K562 (cell line): ENCODE measurements at regions not wholly inside any gene's neighbourhood (a gene's known extent, or its start where the extent isn't known, plus 50 kb on each side); places are given as distances from the start of the nearest gene placed in this dataset.

Experiments
- ATAC-seq: fragments of 200-7000 bp; cut with Tn5 transposase; 3 replicates; pipeline ENCODE4 v1.9.1; 2020; ENCODE audit warnings: moderate library complexity
- BruUV-seq: library from RNA; stranded (reverse); fragments of 400-500 nt; replicated peaks from 2 replicates; lab custom pipeline; 2021; lab: Mats Ljungman, UMichigan
- CTCF ChIA-PET: fragments of 300-600 bp; formaldehyde crosslinking; extraction: SDS; loops from one replicate; lab custom pipeline; 2021; ENCODE audit warnings: low intra/inter-chr PET ratio; lab: Yijun Ruan, JAX
- POLR2A ChIA-PET: fragments of 300-600, 350-650 bp; sonication (Branson Sonifier 250); formaldehyde crosslinking; extraction: SDS; loops from one replicate; lab custom pipeline; 2021; ENCODE audit warnings: antibody characterized with exemption, inconsistent platforms; lab: Yijun Ruan, JAX
- DNase-seq, 4 experiments: peaks; one replicate each; pipeline versions ENCODE4 v3.0.0 to v3.0.0-alpha.2; 2011 to 2018; ENCODE audit warnings: low spot score in 3 of 4, mixed read lengths in 3 of 4; ENCODE audit errors: extremely low read depth in 1 of 4
- FAIRE-seq: peaks from 2 replicates; lab custom pipeline; 2011; peaks lifted over from hg19 to GRCh38; lab: Jason Lieb, UNC
- H2AFZ ChIP-seq: 2 replicates; pipeline ENCODE4 v1.6.0; 2011; ENCODE audit warnings: low read depth, low read length, control low read depth, inconsistent platforms
- H3K27ac ChIP-seq: fragments of 200-600 bp; 3 replicates; pipeline ENCODE4 v1.8.0; 2011; ENCODE audit warnings: low read depth, mild to moderate bottlenecking, control low read depth, inconsistent platforms, low read length, moderate library complexity, mixed read lengths; ENCODE audit errors: extremely low read depth
- H3K27me3 ChIP-seq, 2 experiments: fragments of 300-600 bp in 1 of 2; 2 replicates in 1 of 2; 3 replicates in 1 of 2; pipeline versions ENCODE4 v1.6.0 to v1.8.0; 2011; ENCODE audit warnings: inconsistent platforms in 2 of 2, low read length in 2 of 2, mild to moderate bottlenecking in 1 of 2, mixed read lengths in 1 of 2, moderate library complexity in 1 of 2; ENCODE audit not compliant: control insufficient read depth in 2 of 2, insufficient read depth in 2 of 2
- H3K36me3 ChIP-seq: fragments of 300-600 bp; 3 replicates; pipeline ENCODE4 v1.8.0; 2011; ENCODE audit warnings: mild to moderate bottlenecking, low read length, inconsistent platforms; ENCODE audit not compliant: control insufficient read depth, insufficient read depth
- H3K4me1 ChIP-seq, 2 experiments: fragments of 200-600 bp in 1 of 2; replicated peaks in 1 of 2; 2 replicates in 1 of 2; 3 replicates in 1 of 2; pipeline versions ENCODE4 v1.5.1 to v1.8.0; 2011; ENCODE audit warnings: inconsistent platforms in 2 of 2, low read length in 2 of 2, mild to moderate bottlenecking in 1 of 2, mixed read lengths in 1 of 2, moderate library complexity in 1 of 2; ENCODE audit not compliant: control insufficient read depth in 2 of 2, insufficient read depth in 2 of 2
- H3K4me2 ChIP-seq: 2 replicates; pipeline ENCODE4 v1.6.1; 2011; ENCODE audit warnings: low read length, control low read depth, inconsistent platforms, mixed read lengths; ENCODE audit not compliant: insufficient read depth
- H3K4me3 ChIP-seq: fragments of 200-600 bp; sonication (generic), shearing (Covaris generic); 2 replicates; pipeline ENCODE4 v1.5.1; 2016; ENCODE audit warnings: control low read depth, inconsistent platforms
- H3K79me2 ChIP-seq: fragments of 200-600 bp; 3 replicates; pipeline ENCODE4 v1.8.0; 2011; ENCODE audit warnings: low read length, inconsistent platforms; ENCODE audit not compliant: control insufficient read depth, insufficient read depth
- H3K9ac ChIP-seq, 2 experiments: 2 replicates each; pipeline versions ENCODE4 v1.6.0 to v1.6.1; 2011; ENCODE audit warnings: low read depth in 2 of 2, low read length in 2 of 2, control low read depth in 1 of 2, inconsistent platforms in 1 of 2, mild to moderate bottlenecking in 1 of 2, mixed read lengths in 1 of 2; ENCODE audit not compliant: insufficient read depth in 1 of 2
- H3K9me1 ChIP-seq: one replicate; pipeline ENCODE4 v1.6.0; 2011; ENCODE audit warnings: inconsistent platforms, mild to moderate bottlenecking, low read length, moderate library complexity; ENCODE audit not compliant: control insufficient read depth, insufficient read depth
- H3K9me3 ChIP-seq: replicated peaks from 2 replicates; pipeline ENCODE4 v1.5.1; 2011; ENCODE audit warnings: low read depth, low read length, inconsistent platforms; ENCODE audit not compliant: control insufficient read depth, insufficient read depth
- H4K20me1 ChIP-seq: replicated peaks from 2 replicates; pipeline ENCODE4 v1.6.1; 2011; ENCODE audit warnings: low read length, inconsistent platforms, mixed read lengths; ENCODE audit not compliant: control insufficient read depth, insufficient read depth
- CBX3 ChIP-seq, 2 experiments: IDR thresholded peaks; 1 replicate in 1 of 2; 2 replicates in 1 of 2; pipeline ENCODE4 v1.6.1; 2012; ENCODE audit warnings: inconsistent platforms in 2 of 2, low read length in 2 of 2, borderline replicate concordance in 1 of 2, control low read depth in 1 of 2
- CREB1 ChIP-seq, 2 experiments: sonication (generic) in 1 of 2; formaldehyde crosslinking in 1 of 2; IDR thresholded peaks; 2 replicates each; pipeline versions ENCODE4 v1.6.1 to v1.8.0; 2012 to 2022; ENCODE audit warnings: inconsistent platforms in 1 of 2, mild to moderate bottlenecking in 1 of 2, missing genetic modification reagents in 1 of 2, moderate library complexity in 1 of 2
- FIP1L1 ChIP-seq: fragments of 200-400 bp; formaldehyde crosslinking; IDR thresholded peaks from 2 replicates; pipeline ENCODE4 v1.6.1; 2018; ENCODE audit warnings: mild to moderate bottlenecking, low read depth, low read length; ENCODE audit not compliant: poor library complexity, severe bottlenecking
- HDAC8 ChIP-seq: fragments of 450-650 bp; IDR thresholded peaks from 2 replicates; pipeline ENCODE4 v1.6.1; 2016; ENCODE audit warnings: mild to moderate bottlenecking, missing genetic modification characterization, moderate library complexity, missing compliant biosample characterization
- TEAD4 ChIP-seq, 2 experiments: sonication (generic) in 1 of 2; formaldehyde crosslinking in 1 of 2; IDR thresholded peaks; 2 replicates each; pipeline versions ENCODE4 v1.6.1 to v1.8.0; 2012 to 2022; ENCODE audit warnings: borderline replicate concordance in 1 of 2, inconsistent platforms in 1 of 2, low read length in 1 of 2, mild to moderate bottlenecking in 1 of 2, missing genetic modification reagents in 1 of 2
- TFAP4 ChIP-seq: sonication (generic); formaldehyde crosslinking; IDR thresholded peaks from 2 replicates; pipeline ENCODE4 v1.8.0; 2022; ENCODE audit warnings: missing genetic modification reagents, mild to moderate bottlenecking, moderate library complexity, borderline replicate concordance
- ZC3H11A ChIP-seq: IDR thresholded peaks from 2 replicates; pipeline ENCODE4 v1.6.1; 2012; ENCODE audit warnings: low read depth, low read length, improper control_type of control experiment
- ZKSCAN1 ChIP-seq: fragments of 150-350 bp; IDR thresholded peaks from 2 replicates; pipeline ENCODE4 v1.6.1; 2016; ENCODE audit warnings: low read depth, low read length
- ZNF175 ChIP-seq: fragments of 200-800 bp; sonication (Bioruptor generic); IDR thresholded peaks from 2 replicates; pipeline ENCODE4 v1.6.1; 2016; ENCODE audit warnings: low read depth, mild to moderate bottlenecking, missing genetic modification characterization, missing compliant biosample characterization
- ZNF184 ChIP-seq: sonication (generic); formaldehyde crosslinking; IDR thresholded peaks from 2 replicates; pipeline ENCODE4 v1.5.0; 2020; ENCODE audit warnings: missing genetic modification reagents
- ZNF41 ChIP-seq: fragments of 250-450 bp; sonication (Bioruptor Pico); conservative IDR thresholded peaks from 2 replicates; pipeline ENCODE4 v1.4.0; 2020; ENCODE audit warnings: mild to moderate bottlenecking
- ZNF830 ChIP-seq: fragments of 250-450 bp; sonication (Bioruptor Pico); IDR thresholded peaks from 2 replicates; pipeline ENCODE4 v1.5.0; 2021; ENCODE audit warnings: mild to moderate bottlenecking
- WGBS: fragments of 100-300 bp; shearing (Covaris generic); methylation state at CpG from one replicate; pipeline ENCODE4 v1.1.6; 2016; ENCODE audit warnings: low coverage, mixed read lengths; ENCODE audit not compliant: insufficient coverage; ENCODE audit errors: missing lambda C conversion rate; 5-methylcytosine and 5-hydroxymethylcytosine counted together
- in situ Hi-C: fragments of 300-500 bp; cut with MboI; formaldehyde crosslinking; loops from 4 replicates; pipeline ENCODE4 v1.15.0; 2018; ENCODE audit warnings: inconsistent platforms, mixed read lengths
- intact Hi-C: fragments of 100-400 bp; cut with micrococcal nuclease; formaldehyde crosslinking; loops from 2 replicates; pipeline ENCODE4 v1.14.2; 2022
- TF ChIP-seq, protein P1 (sequence below): fragments of 450-650 bp; formaldehyde crosslinking; conservative IDR thresholded peaks from 2 replicates; pipeline ENCODE4 v1.4.0; 2022; ENCODE audit warnings: mild to moderate bottlenecking, missing genetic modification characterization
- TF ChIP-seq, protein P2 (sequence below), 2 experiments: fragments of 450-650 bp in 1 of 2; IDR thresholded peaks; 2 replicates each; pipeline ENCODE4 v1.6.1; 2011 to 2017; ENCODE audit warnings: low read depth in 2 of 2, antibody characterized with exemption in 1 of 2, borderline replicate concordance in 1 of 2, low read length in 1 of 2, mild to moderate bottlenecking in 1 of 2, mixed read lengths in 1 of 2; ENCODE audit not compliant: control insufficient read depth in 1 of 2

- TF ChIP-seq ZC3H11A (no peak), ZNF184 (CRISPR knock-in tag) (no peak), ZNF41 (no peak), ZKSCAN1 (no peak), TEAD4 (IDR thresholded peaks at IDR 0.05; ENCODE audit: low read length) (no peak), TEAD4 (CRISPR knock-in tag; IDR thresholded peaks at IDR 0.05; ENCODE audit: borderline replicate concordance) (no peak)
- TF ChIP-seq, protein P1, sequence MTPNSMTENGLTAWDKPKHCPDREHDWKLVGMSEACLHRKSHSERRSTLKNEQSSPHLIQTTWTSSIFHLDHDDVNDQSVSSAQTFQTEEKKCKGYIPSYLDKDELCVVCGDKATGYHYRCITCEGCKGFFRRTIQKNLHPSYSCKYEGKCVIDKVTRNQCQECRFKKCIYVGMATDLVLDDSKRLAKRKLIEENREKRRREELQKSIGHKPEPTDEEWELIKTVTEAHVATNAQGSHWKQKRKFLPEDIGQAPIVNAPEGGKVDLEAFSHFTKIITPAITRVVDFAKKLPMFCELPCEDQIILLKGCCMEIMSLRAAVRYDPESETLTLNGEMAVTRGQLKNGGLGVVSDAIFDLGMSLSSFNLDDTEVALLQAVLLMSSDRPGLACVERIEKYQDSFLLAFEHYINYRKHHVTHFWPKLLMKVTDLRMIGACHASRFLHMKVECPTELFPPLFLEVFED (CRISPR knock-in tag) = no peak
Measured at GRCh38 chr16:79808731-79809130, 208.2 kb upstream of the MAF start (continued).

DNA sequence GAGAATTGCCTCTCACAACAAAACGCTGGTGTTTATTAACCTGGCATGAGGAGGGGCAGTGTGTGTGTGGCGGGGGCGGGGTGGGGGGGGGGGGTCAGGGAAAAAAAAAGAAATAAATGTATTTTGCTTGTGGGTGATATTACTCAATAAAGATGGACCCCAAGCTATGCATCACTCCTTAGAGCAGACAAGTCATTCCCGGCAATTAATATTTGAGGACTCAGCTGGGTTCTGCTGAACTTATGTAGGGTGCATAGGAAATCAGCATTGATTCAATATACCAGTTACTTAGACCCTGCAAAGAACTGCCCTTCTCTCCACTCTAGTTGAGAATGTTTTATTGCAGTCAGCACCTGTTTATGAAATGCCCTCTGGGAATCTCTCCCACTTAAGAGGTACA is 206.2 kb upstream of the MAF start:
- H3K9ac ChIP-seq = no peak overlapping the region
- DNase-seq = no peak
- no peak for TF ChIP-seq ZNF175 (CRISPR knock-in tag)
- no peak for TF ChIP-seq ZNF830
- TF ChIP-seq CREB1 (IDR thresholded peaks at IDR 0.05) = no peak
- TF ChIP-seq CREB1 (CRISPR knock-in tag; IDR thresholded peaks at IDR 0.05) = no peak
- TF ChIP-seq CBX3 (IDR thresholded peaks at IDR 0.05; ENCODE audit: borderline replicate concordance in 1 of 2, low read length in 2 of 2) = no peak
- TF ChIP-seq, protein P2, sequence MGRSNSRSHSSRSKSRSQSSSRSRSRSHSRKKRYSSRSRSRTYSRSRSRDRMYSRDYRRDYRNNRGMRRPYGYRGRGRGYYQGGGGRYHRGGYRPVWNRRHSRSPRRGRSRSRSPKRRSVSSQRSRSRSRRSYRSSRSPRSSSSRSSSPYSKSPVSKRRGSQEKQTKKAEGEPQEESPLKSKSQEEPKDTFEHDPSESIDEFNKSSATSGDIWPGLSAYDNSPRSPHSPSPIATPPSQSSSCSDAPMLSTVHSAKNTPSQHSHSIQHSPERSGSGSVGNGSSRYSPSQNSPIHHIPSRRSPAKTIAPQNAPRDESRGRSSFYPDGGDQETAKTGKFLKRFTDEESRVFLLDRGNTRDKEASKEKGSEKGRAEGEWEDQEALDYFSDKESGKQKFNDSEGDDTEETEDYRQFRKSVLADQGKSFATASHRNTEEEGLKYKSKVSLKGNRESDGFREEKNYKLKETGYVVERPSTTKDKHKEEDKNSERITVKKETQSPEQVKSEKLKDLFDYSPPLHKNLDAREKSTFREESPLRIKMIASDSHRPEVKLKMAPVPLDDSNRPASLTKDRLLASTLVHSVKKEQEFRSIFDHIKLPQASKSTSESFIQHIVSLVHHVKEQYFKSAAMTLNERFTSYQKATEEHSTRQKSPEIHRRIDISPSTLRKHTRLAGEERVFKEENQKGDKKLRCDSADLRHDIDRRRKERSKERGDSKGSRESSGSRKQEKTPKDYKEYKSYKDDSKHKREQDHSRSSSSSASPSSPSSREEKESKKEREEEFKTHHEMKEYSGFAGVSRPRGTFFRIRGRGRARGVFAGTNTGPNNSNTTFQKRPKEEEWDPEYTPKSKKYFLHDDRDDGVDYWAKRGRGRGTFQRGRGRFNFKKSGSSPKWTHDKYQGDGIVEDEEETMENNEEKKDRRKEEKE (IDR thresholded peaks at IDR 0.05; ENCODE audit: borderline replicate concordance in 1 of 2, control insufficient read depth in 1 of 2, low read depth in 2 of 2, low read length in 1 of 2) = no peak
- TF ChIP-seq TFAP4 (CRISPR knock-in tag) = no peak
- TF ChIP-seq FIP1L1 = no peak
- no peak for TF ChIP-seq HDAC8
- no peaks in the 10 kb centered on the region for H3K27me3 ChIP-seq
- no peak for ATAC-seq
- no peaks in the 10 kb centered on the region for H3K36me3 ChIP-seq
- WGBS = 35% methylated on average over 3 of the region's 4 CpGs
- no peaks in the 10 kb centered on the region for H3K79me2 ChIP-seq
- POLR2A ChIA-PET = no interaction called here
- H4K20me1 ChIP-seq = no peaks in the 10 kb centered on the region
- peaks cover 0 to 7% of the 10 kb centered on the region in 2 experiments; a peak in 2 of 5 replicates for H3K4me1 ChIP-seq
- no peak overlapping the region for H3K27ac ChIP-seq
- in situ Hi-C loops = no loop called here
- H3K9me1 ChIP-seq = no peaks in the 10 kb centered on the region
- CTCF ChIA-PET = no interaction called here
- FAIRE-seq = no peak
- H3K9me3 ChIP-seq = no peaks in the 10 kb centered on the region
- intact Hi-C loops = no loop called here
- no peak overlapping the region for H3K4me2 ChIP-seq
- no peak overlapping the region for H2AFZ ChIP-seq
- no TSS peak for BruUV-seq
- H3K4me3 ChIP-seq = no peak overlapping the region
